SK-N-SH (cell line): ENCODE measurements at regions not wholly inside any gene's neighbourhood (a gene's known extent, or its start where the extent isn't known, plus 50 kb on each side); places are given as distances from the start of the nearest gene placed in this dataset.

Experiments
- CHD2 ChIP-seq: fragments of 150-350 bp; IDR thresholded peaks from 2 replicates; pipeline ENCODE4 v1.6.1; 2018; ENCODE audit warnings: low read length; ENCODE audit not compliant: partially characterized antibody
- FOSL2 ChIP-seq: IDR thresholded peaks from 2 replicates; pipeline ENCODE4 v1.4.0; 2012; ENCODE audit warnings: low read depth, mild to moderate bottlenecking, moderate library complexity, borderline replicate concordance
- FOXJ3 ChIP-seq: sonication (generic); formaldehyde crosslinking; IDR thresholded peaks from 2 replicates; pipeline ENCODE4 v1.5.1; 2020; ENCODE audit warnings: mild to moderate bottlenecking, missing genetic modification reagents
- IRF3 ChIP-seq: fragments of 150-350 bp; IDR thresholded peaks from 2 replicates; pipeline ENCODE4 v1.6.1; 2016; ENCODE audit warnings: mild to moderate bottlenecking, low read depth, low read length
- NRF1 ChIP-seq: IDR thresholded peaks from 2 replicates; pipeline ENCODE4 v1.6.1; 2012; ENCODE audit warnings: low read depth, mild to moderate bottlenecking, low read length
- POLR2AphosphoS5 ChIP-seq: IDR thresholded peaks from 2 replicates; pipeline ENCODE4 v1.6.1; 2012; ENCODE audit warnings: low read depth, low read length
- RAD21 ChIP-seq: IDR thresholded peaks from 2 replicates; pipeline ENCODE4 v1.6.1; 2012; ENCODE audit warnings: mild to moderate bottlenecking, low read length
- TEAD4 ChIP-seq: IDR thresholded peaks from 2 replicates; pipeline ENCODE4 v1.4.0; 2012; ENCODE audit warnings: mild to moderate bottlenecking, borderline replicate concordance; ENCODE audit not compliant: insufficient read depth
- USF2 ChIP-seq: fragments of 150-350 bp; IDR thresholded peaks from 2 replicates; pipeline ENCODE4 v1.6.1; 2017; ENCODE audit warnings: antibody characterized with exemption, low read length, low read depth, borderline replicate concordance
- YY1 ChIP-seq: IDR thresholded peaks from 2 replicates; pipeline ENCODE4 v1.4.0; 2012; ENCODE audit warnings: low read depth, mild to moderate bottlenecking
- TF ChIP-seq, protein P1 (sequence below): IDR thresholded peaks from 2 replicates; pipeline ENCODE4; 2012
- TF ChIP-seq, protein P2 (sequence below): IDR thresholded peaks from 2 replicates; pipeline ENCODE4 v1.6.1; 2012; ENCODE audit warnings: mild to moderate bottlenecking, low read depth, low read length, moderate library complexity
- TF ChIP-seq, protein P3 (sequence below): IDR thresholded peaks from 2 replicates; pipeline ENCODE4 v1.4.0; 2012; ENCODE audit warnings: low read depth, borderline replicate concordance

GRCh38 chr11:36748836-36749235, 150.8 kb upstream of the RAG2 start (continued):
- TF ChIP-seq, protein P1, sequence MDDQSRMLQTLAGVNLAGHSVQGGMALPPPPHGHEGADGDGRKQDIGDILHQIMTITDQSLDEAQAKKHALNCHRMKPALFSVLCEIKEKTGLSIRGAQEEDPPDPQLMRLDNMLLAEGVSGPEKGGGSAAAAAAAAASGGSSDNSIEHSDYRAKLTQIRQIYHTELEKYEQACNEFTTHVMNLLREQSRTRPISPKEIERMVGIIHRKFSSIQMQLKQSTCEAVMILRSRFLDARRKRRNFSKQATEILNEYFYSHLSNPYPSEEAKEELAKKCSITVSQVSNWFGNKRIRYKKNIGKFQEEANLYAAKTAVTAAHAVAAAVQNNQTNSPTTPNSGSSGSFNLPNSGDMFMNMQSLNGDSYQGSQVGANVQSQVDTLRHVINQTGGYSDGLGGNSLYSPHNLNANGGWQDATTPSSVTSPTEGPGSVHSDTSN = peak; percentile 88
- no peak for TF ChIP-seq POLR2AphosphoS5
- TF ChIP-seq IRF3 = no peak
- no peak for TF ChIP-seq USF2
- no peak for TF ChIP-seq YY1
- TF ChIP-seq, protein P2, sequence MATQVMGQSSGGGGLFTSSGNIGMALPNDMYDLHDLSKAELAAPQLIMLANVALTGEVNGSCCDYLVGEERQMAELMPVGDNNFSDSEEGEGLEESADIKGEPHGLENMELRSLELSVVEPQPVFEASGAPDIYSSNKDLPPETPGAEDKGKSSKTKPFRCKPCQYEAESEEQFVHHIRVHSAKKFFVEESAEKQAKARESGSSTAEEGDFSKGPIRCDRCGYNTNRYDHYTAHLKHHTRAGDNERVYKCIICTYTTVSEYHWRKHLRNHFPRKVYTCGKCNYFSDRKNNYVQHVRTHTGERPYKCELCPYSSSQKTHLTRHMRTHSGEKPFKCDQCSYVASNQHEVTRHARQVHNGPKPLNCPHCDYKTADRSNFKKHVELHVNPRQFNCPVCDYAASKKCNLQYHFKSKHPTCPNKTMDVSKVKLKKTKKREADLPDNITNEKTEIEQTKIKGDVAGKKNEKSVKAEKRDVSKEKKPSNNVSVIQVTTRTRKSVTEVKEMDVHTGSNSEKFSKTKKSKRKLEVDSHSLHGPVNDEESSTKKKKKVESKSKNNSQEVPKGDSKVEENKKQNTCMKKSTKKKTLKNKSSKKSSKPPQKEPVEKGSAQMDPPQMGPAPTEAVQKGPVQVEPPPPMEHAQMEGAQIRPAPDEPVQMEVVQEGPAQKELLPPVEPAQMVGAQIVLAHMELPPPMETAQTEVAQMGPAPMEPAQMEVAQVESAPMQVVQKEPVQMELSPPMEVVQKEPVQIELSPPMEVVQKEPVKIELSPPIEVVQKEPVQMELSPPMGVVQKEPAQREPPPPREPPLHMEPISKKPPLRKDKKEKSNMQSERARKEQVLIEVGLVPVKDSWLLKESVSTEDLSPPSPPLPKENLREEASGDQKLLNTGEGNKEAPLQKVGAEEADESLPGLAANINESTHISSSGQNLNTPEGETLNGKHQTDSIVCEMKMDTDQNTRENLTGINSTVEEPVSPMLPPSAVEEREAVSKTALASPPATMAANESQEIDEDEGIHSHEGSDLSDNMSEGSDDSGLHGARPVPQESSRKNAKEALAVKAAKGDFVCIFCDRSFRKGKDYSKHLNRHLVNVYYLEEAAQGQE = peak; percentile 84
- no peak for TF ChIP-seq FOXJ3 (CRISPR knock-in tag)
- peak; percentile 71 for TF ChIP-seq TEAD4
- TF ChIP-seq NRF1 = no peak
- no peak for TF ChIP-seq RAD21
- TF ChIP-seq, protein P3, sequence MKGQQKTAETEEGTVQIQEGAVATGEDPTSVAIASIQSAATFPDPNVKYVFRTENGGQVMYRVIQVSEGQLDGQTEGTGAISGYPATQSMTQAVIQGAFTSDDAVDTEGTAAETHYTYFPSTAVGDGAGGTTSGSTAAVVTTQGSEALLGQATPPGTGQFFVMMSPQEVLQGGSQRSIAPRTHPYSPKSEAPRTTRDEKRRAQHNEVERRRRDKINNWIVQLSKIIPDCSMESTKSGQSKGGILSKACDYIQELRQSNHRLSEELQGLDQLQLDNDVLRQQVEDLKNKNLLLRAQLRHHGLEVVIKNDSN = no peak
- TF ChIP-seq CHD2 = no peak
- TF ChIP-seq FOSL2 = peak; percentile 63; the same call in 1 of the 2 replicates
